IPS-18c (cell line): ENCODE measurements at regions not wholly inside any gene's neighbourhood (a gene's known extent, or its start where the extent isn't known, plus 50 kb on each side); places are given as distances from the start of the nearest gene placed in this dataset.

Experiments used
- H3K4me3 ChIP-seq: 2 replicates; pipeline ENCODE4 v1.7.0; 2013; ENCODE audit warnings: low read depth, mild to moderate bottlenecking, low read length, moderate library complexity; ENCODE audit not compliant: insufficient read depth
- H3K9me3 ChIP-seq: one replicate; pipeline ENCODE4 v1.6.1; 2013; ENCODE audit warnings: mild to moderate bottlenecking, low read length, moderate library complexity; ENCODE audit not compliant: control insufficient read depth, insufficient read depth

- no peaks in the 10 kb centered on the region for H3K9me3 ChIP-seq
- H3K4me3 ChIP-seq = no peak overlapping the region
These were observed 358.8 kb downstream of the VPS13C start for GRCh38 chr15:61701455-61701854.

GRCh38 chr15:61700803-61701202 is 359.4 kb downstream of the VPS13C start:
- H3K9me3 ChIP-seq = no peaks in the 10 kb centered on the region

GRCh38 chr15:61697796-61698195 is 362.5 kb downstream of the VPS13C start:
- Histone ChIP-seq H3K9me3 (no peaks in the 10 kb centered on the region), H3K4me3 (no peak overlapping the region)

More at GRCh38 chr15:61700803-61701202, 359.4 kb downstream of the VPS13C start:
- no peak overlapping the region for H3K4me3 ChIP-seq

- Histone ChIP-seq H3K4me3 (no peak overlapping the region), H3K9me3 (no peaks in the 10 kb centered on the region)
These were observed 371.2 kb downstream of the VPS13C start for GRCh38 chr15:61689067-61689466.

GRCh38 chr15:61687651-61688050 is 372.6 kb downstream of the VPS13C start:
- no peak overlapping the region for H3K4me3 ChIP-seq
- H3K9me3 ChIP-seq = no peaks in the 10 kb centered on the region

- no peak overlapping the region for H3K4me3 ChIP-seq
- H3K9me3 ChIP-seq = no peaks in the 10 kb centered on the region
These were observed 373.1 kb downstream of the VPS13C start for GRCh38 chr15:61687124-61687523.

- H3K9me3 ChIP-seq = no peaks in the 10 kb centered on the region
- H3K4me3 ChIP-seq = no peak overlapping the region
These were observed 374.3 kb downstream of the VPS13C start for GRCh38 chr15:61685971-61686370.

- Histone ChIP-seq H3K4me3 (no peak overlapping the region), H3K9me3 (no peaks in the 10 kb centered on the region)
These were observed 374.7 kb downstream of the VPS13C start for GRCh38 chr15:61685534-61685933.

- H3K9me3 ChIP-seq = no peaks in the 10 kb centered on the region
- no peak overlapping the region for H3K4me3 ChIP-seq
These were observed 375.3 kb downstream of the VPS13C start for GRCh38 chr15:61684749-61685467.

GRCh38 chr15:61682891-61683735 is 377.1 kb downstream of the VPS13C start:
- H3K9me3 ChIP-seq = no peaks in the 10 kb centered on the region
- no peak overlapping the region for H3K4me3 ChIP-seq

GRCh38 chr15:61681676-61682075 is 378.6 kb downstream of the VPS13C start:
- Histone ChIP-seq H3K9me3 (no peaks in the 10 kb centered on the region), H3K4me3 (no peak overlapping the region)

GRCh38 chr15:61681038-61681418 is 379.2 kb downstream of the VPS13C start:
- H3K4me3 ChIP-seq = no peak overlapping the region
- no peaks in the 10 kb centered on the region for H3K9me3 ChIP-seq

- no peak overlapping the region for H3K4me3 ChIP-seq
These were observed 379.8 kb downstream of the VPS13C start for GRCh38 chr15:61680260-61681037.

GRCh38 chr15:61671736-61672135 is 388.5 kb downstream of the VPS13C start:
- H3K4me3 ChIP-seq = no peak overlapping the region
- H3K9me3 ChIP-seq = no peaks in the 10 kb centered on the region

More at GRCh38 chr15:61680260-61681037, 379.8 kb downstream of the VPS13C start:
- no peaks in the 10 kb centered on the region for H3K9me3 ChIP-seq

- Histone ChIP-seq H3K9me3 (no peaks in the 10 kb centered on the region), H3K4me3 (no peak overlapping the region)
These were observed 391.8 kb downstream of the VPS13C start for GRCh38 chr15:61668444-61668843.

- Histone ChIP-seq H3K9me3 (no peaks in the 10 kb centered on the region), H3K4me3 (no peak overlapping the region)
These were observed 398.5 kb downstream of the VPS13C start for GRCh38 chr15:61661791-61662190.

GRCh38 chr15:61660579-61660978 is 399.7 kb downstream of the VPS13C start:
- Histone ChIP-seq H3K4me3 (no peak overlapping the region), H3K9me3 (no peaks in the 10 kb centered on the region)
